GM19240 (cell line): ENCODE measurements at regions not wholly inside any gene's neighbourhood (a gene's known extent, or its start where the extent isn't known, plus 50 kb on each side); places are given as distances from the start of the nearest gene placed in this dataset.

ENCODE experiments used
- DNase-seq: peaks from one replicate; pipeline ENCODE4 v3.0.0; 2011; ENCODE audit warnings: low spot score; ENCODE audit not compliant: insufficient read length

DNA sequence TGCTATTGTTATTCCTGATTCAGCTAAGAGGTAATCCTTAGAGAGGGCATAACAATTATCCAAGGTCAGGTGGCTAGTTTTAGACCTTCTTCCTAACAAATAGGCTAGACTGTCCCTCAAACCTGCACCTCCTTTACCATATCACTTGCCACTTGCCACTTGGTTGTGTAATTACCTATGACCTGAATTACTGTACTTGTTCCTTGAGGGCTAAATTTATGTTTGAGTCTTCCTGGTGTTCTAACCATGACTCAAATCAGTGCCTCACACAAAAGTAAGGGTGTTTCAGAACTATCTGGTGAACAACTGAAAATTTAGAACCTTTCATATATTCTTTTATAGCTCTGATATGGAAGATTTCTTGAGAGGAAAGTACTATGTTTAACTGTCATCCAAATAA, 365.8 kb upstream of the SEMA6D start:
- no peak for DNase-seq

DNA sequence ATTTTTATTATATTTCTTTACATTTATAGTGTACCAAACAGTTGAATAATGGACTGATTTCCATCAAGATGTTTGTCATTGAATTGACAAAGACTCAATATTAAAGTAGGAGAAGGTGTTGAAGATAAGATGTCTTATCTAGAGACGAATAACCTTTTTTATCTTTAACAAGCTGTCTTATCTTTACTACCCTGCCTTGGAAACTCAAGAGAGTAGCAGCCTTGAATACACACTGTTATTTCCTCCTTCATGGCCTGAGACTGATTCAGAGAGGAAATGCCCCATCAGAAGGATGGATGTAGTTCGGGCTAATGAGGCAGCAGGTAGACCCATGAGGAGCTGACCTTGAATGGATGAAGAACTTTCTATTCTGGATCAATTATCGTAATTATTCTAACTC, 365.1 kb upstream of the SEMA6D start:
- DNase-seq, result no peak

DNA sequence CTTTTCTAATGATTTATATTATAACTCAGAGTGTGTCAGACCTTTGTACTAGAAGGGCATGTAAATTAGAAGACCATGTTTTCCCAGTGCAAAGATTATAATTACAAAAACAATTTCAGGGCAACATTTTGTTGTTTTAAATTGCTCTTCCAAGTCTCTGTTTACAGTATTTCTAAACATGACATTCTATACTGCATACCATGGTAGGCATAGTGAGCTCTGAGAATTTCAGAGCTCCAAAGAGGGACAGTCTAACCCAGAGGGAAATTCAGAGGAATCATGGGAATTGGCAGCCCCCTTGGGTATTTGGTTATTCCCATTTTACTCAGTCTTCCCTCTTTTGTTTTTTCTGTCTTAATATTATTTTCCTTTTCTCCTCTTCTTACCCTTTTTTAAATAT, 361.5 kb upstream of the SEMA6D start:
- no peak for DNase-seq

DNA sequence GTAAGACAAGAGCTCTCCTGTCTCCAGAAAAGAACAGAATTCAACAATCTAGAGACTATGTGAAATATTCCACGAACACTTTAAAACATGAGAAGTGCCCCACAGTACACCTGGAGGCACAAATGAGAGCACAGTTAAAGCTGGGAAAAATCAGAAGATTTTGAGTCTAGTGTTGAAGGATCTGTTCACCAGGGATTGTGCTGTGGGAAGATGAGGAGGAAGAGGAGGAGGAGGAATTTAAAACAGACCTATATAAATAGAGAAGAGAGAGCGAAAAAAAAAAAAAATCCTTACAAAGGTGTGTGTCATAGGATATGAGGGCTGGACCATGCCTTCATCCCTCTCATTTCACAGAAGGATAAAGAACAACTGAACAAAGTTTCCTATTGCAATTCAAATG, 361.0 kb upstream of the SEMA6D start:
- DNase-seq, result no peak

DNA sequence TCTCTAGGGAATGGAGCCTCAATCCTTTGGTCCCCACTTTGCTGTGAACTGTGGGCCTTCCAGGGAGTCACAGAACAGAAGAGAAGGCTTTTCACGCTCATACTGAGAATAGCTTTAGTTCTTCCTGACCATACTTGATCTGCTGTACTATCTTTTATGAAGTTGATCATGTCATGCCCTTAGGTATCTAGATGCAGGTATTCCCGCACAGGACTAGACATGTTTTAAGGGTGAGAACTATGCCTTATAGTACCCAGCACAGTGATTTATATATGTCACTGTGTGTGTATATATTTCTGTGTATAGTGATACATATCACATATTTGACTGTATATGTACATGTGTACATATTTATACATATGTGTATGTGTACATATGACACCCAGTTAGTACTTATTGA, 358.4 kb upstream of the SEMA6D start:
- DNase-seq, result no peak

DNA sequence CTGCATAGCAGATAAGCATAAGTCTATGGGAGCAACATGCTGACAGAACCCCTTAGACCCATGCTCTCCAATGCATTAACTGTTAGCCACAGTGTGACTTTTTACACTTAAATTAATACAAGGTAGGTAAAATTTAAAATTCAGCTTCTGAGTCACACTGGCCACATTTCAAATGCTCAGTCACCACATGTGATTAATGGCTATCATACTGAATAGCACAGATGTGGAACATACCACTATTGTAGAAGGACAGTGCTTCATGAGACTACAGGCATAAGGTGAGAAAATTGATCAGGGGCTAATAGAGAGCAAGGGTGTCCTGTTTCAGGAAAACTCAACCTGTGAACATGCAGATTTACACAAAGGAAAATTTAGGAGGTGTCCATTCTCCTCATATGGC, 357.0 kb upstream of the SEMA6D start:
- no peak for DNase-seq

DNA sequence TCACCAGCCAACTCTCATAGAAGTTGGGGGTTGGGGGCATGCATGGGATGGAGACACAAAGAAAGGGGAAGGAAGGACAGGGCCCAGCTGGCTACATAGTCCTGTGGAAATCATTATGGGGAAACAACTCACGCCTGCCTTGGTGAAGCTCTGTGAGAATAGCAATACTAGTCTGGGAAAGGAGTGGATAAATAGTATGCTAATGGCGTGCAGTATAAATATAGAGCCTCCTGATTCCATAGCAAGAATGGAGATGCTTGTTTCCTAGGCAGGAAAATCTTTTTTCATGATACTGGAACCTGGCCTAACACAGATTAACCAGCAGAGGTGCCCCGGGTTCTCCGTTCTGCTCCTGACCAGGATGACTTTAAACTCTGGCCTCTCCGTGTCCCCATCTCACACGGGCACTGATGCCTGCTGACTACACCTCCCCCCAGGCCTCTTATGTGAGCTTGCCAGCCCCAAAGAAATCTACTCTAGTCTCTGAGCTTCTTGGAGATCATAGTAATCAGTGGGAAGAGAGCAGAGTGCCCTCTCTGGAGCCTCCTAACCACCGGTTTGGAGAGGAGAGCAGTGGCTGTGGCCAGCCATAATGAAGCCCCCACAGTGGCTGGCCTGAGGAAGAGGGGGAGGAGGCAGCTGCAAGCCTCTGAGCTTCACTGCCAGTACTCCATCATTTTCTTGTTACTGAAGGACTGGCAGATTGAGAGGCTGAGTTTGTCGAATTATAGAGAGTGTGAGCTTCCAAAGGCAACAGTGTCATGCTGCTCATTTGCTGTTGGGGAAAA, 355.0 kb upstream of the SEMA6D start:
- no peak for DNase-seq

DNA sequence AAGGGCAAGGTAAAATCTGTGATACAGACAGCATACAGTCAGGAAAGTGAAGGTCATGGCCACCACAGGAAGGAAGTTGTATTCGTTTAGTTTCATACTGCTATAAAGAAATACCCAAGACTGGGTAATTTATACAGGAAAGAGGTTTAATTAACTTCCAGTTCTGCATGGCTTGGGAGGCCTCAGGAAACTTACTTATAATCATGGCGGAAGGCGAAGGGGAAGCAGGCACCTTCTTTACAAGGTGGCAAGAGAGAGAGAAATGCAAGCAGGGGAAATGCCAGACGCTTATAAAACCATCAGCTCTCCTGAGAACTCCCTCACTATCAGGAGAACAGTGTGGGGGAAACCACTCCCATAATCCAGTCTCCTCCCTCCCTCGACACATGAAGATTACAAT, 353.7 kb upstream of the SEMA6D start:
- no peak for DNase-seq

DNA sequence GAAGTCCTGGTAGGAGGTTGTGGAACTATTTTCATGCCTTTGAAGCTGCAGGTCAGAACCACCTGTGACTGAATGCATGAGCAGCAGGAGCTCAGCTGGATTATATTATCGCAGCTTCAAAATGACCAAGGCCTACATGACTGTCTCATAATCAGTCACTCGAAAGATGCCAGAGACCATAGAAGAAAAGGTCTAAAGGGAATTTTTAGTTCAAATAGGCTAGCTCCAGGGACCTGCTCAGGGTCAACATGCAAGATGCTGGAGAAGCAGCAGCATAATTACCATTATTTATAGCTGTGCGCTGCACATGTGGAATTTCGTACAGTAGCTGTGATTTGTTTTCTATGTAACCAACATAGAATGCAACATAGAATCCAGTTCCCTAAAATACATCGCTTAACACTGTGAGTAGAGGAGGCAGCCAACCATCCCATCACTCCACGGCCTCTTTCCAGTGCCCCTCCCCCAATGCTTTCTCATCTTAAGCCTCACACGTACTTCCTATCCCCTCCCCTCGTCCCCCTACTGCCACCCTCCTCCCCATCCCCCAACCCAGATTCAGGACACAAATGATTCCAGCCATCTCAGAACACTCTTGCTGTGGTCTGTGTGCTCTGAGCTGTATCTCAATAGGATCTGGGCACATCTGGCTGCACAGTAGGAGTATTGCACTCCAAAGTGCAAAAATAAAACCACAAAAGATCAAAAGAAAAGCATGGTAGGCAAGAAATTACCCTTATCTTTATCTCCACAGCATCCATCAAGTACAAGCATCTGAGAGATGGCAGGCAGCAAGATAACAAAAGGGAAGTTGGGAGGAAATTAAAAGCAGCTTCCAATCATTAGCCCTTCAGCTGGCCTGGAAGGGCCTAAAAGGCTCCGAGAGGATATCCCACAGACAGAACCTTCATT, 352.8 kb upstream of the SEMA6D start:
- DNase-seq, result no peak

DNA sequence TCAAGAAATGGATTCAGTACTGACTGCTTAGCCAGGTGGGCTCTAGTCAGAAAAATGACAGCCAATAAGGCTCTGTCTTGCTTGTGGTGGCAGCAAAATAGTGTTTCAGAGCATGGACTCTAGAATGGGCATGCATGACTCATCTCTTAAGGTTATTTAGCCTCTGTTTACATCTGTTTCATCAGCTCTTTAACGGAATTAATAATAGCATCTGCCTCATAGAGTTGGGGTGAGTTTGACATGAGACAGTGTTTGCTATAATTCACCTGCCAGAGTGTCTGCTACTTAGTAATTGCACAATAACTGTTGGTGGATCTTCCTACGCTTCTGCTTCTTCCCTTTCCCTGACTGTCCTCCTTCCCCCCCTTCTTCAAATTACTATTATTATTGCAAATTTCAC, 350.4 kb upstream of the SEMA6D start:
- no peak for DNase-seq

DNA sequence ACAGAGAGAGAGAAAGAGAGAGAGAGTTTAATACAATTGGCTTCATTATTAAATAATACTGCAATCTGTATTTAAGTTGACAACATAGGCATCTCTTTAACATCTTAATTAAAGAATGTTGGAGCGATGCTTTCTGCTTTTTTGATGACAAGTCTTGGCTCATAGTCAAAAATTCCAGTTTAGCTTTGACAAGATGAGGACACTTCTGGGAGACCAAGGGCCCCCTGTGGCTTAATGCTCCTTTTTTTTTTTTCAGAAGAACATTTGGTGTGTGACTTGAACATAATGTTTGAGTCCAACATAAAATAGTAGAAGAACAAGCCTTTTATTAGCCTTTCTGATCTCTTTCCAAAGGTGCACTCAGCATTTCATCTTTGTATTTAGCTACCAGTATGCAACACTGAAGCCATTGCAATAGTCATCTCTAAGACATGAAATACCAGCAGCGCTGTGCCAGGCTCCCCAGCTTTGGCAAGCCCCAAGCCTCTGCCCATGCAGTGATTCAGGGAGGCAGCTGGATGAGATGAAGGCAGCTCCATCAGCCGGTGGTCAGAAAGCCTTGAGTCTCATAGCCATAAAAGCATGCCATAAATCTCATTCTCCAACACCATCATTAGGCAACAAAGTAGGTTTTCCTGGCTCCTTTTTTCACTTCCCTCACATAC, 349.4 kb upstream of the SEMA6D start:
- no peak for DNase-seq

DNA sequence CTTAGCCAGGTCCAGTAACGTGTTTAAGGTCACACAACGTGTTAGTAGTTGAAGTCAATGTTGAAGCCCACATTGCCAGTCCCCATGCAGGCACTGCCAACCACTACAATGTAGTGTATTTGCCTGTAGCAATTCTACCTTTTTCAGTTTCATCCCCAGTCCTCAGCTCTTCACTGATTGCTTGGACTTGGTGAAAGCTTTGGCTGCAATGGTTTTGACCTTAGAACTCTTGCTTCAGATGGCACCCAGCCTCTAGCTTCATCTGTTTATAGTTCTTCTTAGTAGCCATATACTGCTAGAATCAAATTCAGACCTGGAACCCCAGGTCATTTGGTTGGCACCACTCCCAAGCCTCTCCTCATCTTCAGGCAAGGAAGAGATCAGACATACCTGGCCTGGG, 345.4 kb upstream of the SEMA6D start:
- DNase-seq, result no peak

DNA sequence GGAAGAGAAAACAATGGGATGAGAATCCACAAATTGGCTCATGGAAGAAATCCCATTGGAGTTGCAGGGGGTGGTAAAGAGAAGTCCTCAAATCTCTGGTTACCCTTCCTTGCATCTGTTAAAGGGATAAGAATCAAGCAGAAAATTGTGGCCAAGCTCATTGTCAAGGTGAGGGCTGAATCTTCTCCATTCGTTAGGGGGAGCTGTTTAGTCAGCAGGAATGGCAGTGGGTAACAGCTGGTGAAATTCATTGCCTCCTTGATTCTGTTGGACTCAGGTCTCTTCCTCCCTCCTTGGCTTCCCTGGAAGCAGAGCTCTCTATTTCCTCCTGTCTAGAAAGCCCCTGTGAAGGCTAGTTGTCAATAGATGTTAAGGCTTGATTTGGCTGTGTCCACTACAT, 343.1 kb upstream of the SEMA6D start:
- DNase-seq, result no peak

DNA sequence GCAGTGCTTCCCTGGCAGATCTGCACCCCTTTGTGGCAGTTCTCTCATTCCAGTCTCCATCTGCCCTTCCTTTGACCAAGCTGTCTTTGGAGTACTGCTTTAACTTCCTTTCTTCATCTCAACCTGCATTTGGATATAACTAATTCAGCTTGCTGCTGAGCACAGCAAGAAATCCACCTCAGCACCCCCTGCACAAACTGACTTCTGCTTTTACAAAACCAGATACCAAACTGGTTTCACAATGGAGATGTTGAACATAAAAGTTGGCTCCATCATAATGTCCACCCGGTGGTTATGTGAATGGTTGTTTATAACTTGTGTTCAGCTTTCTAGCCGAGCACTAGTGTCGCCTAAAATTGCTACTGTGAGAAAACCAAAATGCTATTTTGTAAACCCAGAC, 341.1 kb upstream of the SEMA6D start:
- DNase-seq, result no peak

DNA sequence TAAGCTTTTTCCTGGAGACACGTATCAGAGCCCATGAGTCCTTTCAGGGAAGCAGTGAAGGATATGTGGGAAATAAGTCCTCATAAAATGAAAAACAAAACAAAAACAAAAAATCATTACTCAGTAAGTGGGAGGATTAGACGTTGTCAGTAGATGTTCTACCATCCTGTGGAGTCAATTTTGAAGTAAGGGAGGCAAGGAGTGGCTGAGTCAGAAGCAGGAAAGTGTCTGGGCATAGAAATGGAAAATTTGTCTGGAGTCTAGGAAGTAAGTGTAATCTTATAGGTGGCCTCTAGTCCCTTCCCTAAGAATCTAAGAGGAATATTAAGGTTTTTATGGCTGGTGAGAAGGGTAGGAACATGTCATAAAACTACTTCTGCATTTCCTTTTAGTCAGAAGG, 339.8 kb upstream of the SEMA6D start:
- no peak for DNase-seq

DNA sequence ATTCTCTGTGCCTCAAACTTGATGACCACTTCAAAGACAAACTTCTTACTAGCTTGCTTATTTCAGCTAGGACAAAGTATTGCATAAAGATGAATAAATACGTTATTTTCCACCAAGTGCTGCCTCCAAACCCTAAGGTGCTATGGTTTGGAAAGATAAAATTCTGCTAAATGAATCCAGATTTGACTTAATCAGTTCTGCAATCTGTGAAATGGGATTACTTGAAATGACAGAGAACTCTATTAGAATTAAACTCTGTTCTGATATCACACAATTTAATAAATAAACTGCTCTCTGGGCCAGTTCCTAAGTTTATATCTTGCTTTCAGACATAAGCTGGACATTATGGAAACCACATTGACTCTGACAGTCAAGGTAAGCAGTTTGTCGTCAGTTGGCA, 338.8 kb upstream of the SEMA6D start:
- DNase-seq, result no peak

DNA sequence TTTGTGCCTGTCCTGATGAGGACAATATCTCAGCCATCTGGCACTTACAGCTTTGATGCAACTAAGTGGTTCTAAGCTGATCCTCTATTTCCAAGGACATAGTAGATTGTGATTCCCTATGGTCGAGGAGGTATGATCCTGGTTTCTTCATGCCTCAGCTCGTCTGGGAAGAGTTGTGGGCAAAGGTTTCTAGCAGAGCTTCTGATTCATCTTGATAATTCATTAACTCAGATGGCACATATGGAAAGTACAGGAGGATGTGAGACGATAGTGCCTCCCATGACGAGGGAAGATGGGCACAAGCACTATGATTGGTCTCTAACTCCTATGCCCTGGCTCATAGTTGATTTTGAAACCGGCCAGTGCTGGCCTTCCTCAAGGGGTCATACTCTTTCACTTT, 334.2 kb upstream of the SEMA6D start:
- no peak for DNase-seq

DNA sequence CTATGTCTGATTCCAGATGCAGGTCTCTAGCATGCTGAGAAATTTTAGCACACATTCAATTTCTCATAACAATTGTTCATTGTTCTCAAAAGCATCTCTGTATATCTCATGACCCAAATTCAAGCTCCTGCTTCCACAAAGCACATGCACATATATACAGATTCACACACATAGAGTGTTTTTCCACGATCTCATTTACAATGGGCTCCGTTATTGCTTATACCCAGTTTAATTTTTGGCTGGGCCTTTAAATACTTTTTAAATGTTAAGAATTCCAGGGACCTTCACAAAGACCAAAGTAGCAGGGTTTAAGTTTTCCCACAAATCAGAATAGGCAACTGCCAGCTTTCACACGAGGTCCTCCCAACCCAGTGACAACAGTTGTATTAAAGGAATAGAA, 333.5 kb upstream of the SEMA6D start:
- DNase-seq, result no peak

DNA sequence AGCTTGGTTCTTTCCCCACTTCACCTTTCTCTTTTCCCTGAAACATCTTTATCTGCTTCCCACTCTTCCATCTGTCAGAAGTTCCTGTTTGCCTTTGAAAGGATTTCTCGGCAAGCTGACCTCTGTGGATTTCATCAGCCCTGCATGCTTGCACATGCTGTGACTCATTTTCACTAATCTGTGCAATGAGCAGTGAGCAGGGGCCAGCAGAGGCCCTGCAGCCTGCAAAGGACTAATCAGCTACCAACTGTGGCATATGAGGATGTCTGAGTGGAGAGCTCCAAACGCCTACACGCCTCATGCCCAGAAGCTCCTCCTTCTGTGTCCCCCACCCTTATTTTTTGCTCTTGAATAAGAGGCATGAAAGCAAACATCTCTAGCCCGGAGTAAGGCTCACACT, 333.0 kb upstream of the SEMA6D start:
- DNase-seq, result no peak

DNA sequence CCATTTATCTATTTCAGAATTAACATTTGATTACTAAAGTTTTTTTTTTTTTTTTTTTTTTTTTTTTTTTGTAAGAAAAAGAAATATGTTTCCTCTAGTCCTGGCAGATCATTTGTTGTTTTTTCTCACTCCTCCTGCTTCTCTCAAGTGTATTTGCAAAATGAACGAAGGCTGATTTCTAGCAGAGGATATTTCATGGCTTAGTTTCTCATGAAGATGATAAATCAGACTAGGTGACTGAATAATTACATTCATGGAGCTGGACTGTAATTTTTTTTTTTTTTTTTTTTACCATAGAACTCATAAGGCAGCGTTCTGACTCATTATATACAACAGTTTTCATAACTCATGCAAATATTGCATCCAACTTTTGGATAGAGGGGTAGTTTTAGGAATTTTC, 332.5 kb upstream of the SEMA6D start:
- DNase-seq, result no peak

DNA sequence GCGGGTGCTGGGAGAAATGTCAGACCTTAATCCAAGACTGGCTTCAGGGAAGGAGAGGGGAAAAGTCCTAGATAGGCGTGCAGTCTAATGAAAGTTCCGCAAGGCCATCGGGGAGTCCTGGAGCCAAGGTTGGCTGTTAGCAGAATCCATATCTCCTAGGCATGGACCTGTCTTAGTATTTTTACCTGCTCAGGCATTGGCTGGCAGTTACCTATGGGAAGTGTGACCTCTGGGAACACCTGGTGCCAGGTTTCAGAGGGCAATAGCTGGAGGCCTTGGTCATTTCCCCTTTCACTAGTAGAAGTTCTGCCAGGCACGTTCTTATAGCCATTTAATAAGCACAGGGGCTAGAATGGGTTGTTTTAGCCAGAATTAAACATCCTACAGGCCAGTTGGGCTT, 330.8 kb upstream of the SEMA6D start:
- no peak for DNase-seq

DNA sequence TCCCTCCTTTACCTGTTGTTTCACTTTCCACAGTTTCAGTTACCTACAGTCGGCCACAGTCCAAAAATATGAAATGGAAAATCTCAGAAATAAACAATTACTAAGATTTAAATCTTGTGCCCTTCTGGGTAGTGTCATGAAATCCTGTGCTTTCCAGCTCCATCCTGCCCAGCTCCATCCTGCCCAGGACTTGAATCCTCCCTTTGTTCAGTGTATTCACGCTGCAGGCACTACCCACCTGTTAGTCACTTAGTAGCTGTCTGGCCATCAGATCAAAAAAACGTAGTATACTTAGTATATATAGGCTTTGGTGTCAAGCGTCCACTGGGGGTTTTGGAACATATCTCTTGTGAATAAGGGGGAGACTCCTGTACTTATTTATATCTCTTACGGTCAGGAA, 329.0 kb upstream of the SEMA6D start:
- DNase-seq, result no peak
